KMS-11 (cell line): ENCODE measurements at regions not wholly inside any gene's neighbourhood (a gene's known extent, or its start where the extent isn't known, plus 50 kb on each side); places are given as distances from the start of the nearest gene placed in this dataset.

Experiments
- H2AFZ ChIP-seq: fragments of 200-600 bp; sonication (generic); 2 replicates; pipeline ENCODE4 v1.6.1; 2016; ENCODE audit warnings: antibody characterized with exemption, mixed run types, low read depth
- H3K27ac ChIP-seq: fragments of 200-600 bp; sonication (generic); 2 replicates; pipeline ENCODE4 v1.6.1; 2016; ENCODE audit warnings: mild to moderate bottlenecking, mixed run types
- H3K27me3 ChIP-seq: fragments of 200-600 bp; sonication (generic); 2 replicates; pipeline ENCODE4 v1.6.1; 2017; ENCODE audit warnings: mild to moderate bottlenecking, low read depth, mixed run types, moderate library complexity; ENCODE audit not compliant: insufficient read depth
- H3K36me3 ChIP-seq: fragments of 200-600 bp; sonication (generic); 2 replicates; pipeline ENCODE4 v1.6.1; 2017; ENCODE audit warnings: mild to moderate bottlenecking, mixed run types; ENCODE audit not compliant: insufficient read depth
- H3K4me1 ChIP-seq: fragments of 200-600 bp; sonication (generic); 2 replicates; pipeline ENCODE4 v1.6.1; 2016; ENCODE audit warnings: mild to moderate bottlenecking, low read depth, mixed run types; ENCODE audit not compliant: poor library complexity, severe bottlenecking
- H3K4me2 ChIP-seq: fragments of 200-600 bp; sonication (generic); 2 replicates; pipeline ENCODE4 v1.7.0; 2016; ENCODE audit warnings: mild to moderate bottlenecking, mixed run types
- H3K4me3 ChIP-seq: fragments of 200-600 bp; sonication (generic); IDR thresholded peaks from 2 replicates; pipeline ENCODE4 v1.6.1; 2017; ENCODE audit warnings: low read depth, low read length, mixed read lengths; ENCODE audit not compliant: insufficient read depth
- H3K79me2 ChIP-seq: fragments of 200-600 bp; sonication (generic); 2 replicates; pipeline ENCODE4 v1.6.1; 2016; ENCODE audit warnings: low read depth, mixed run types; ENCODE audit not compliant: insufficient read depth
- H3K9ac ChIP-seq: fragments of 200-600 bp; sonication (generic); 2 replicates; pipeline ENCODE4 v1.6.1; 2016; ENCODE audit warnings: mild to moderate bottlenecking, mixed run types
- H4K20me1 ChIP-seq: fragments of 200-600 bp; sonication (generic); 2 replicates; pipeline ENCODE4 v1.6.1; 2016; ENCODE audit warnings: mild to moderate bottlenecking, mixed run types; ENCODE audit not compliant: insufficient read depth
- CTCF ChIP-seq: fragments of 200-600 bp; sonication (generic); conservative IDR thresholded peaks from 2 replicates; pipeline ENCODE4 v1.6.1; 2017; ENCODE audit warnings: low read depth, mild to moderate bottlenecking, antibody characterized with exemption, low read length, moderate library complexity, mixed read lengths

GRCh38 chr11:119814766-119815165 lies 85.8 kb upstream of the NECTIN1 start:
- Histone ChIP-seq H3K36me3 (no peaks in the 10 kb centered on the region), H3K4me2 (no peak overlapping the region), H3K27ac (no peak overlapping the region), H3K9ac (no peak overlapping the region), H4K20me1 (no peaks in the 10 kb centered on the region), H3K4me1 (no peaks in the 10 kb centered on the region), H2AFZ (no peak overlapping the region), H3K27me3 (no peaks in the 10 kb centered on the region), H3K79me2 (no peaks in the 10 kb centered on the region), H3K4me3 (no peak overlapping the region)
- TF ChIP-seq CTCF: no peak

DNA sequence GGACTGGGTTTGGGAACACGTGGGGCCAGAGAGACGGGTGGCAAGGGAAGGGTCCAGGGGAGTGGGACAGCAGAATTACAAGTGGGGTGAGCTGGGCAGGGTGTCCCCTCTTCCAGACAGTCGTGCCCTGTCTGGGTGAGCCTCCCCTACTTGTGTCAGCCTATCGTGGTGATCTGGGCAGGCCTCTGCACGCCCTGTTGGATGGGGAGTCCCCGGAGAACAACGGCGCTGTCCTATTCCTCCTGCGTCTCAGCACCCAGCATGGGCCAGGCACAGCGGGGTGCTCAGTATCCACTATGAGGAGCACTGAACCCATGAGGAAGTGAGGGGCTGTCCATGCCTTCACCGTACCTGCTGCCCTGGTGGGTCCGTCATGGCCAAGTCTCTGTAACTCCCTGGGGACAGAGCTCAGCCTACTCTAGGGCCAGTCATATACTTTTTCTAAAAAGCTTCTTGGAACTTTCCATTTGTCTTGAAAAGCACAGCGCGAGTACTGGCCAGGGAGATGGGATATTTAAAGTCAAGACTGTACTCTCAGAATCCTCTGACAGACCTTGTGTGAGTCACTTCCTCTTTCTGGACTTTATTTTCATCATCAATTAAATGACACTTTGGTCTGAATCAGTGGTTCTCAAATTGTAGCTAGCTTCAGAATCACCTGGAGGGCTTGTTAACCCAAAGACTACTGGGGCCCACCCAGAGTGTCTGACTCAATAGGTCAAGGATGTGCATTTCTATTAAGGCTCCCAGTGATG lies 81.7 kb upstream of the NECTIN1 start:
- H3K9ac ChIP-seq: no peak overlapping the region
- H3K36me3 ChIP-seq: no peaks in the 10 kb centered on the region
- H4K20me1 ChIP-seq: no peaks in the 10 kb centered on the region
- H2AFZ ChIP-seq: no peak overlapping the region
- no peak overlapping the region for H3K4me2 ChIP-seq
- no peaks in the 10 kb centered on the region for H3K4me1 ChIP-seq
- no peaks in the 10 kb centered on the region for H3K79me2 ChIP-seq
- H3K27me3 ChIP-seq: no peaks in the 10 kb centered on the region
- TF ChIP-seq CTCF: no peak
- no peak overlapping the region for H3K27ac ChIP-seq
- H3K4me3 ChIP-seq: no peak overlapping the region

DNA sequence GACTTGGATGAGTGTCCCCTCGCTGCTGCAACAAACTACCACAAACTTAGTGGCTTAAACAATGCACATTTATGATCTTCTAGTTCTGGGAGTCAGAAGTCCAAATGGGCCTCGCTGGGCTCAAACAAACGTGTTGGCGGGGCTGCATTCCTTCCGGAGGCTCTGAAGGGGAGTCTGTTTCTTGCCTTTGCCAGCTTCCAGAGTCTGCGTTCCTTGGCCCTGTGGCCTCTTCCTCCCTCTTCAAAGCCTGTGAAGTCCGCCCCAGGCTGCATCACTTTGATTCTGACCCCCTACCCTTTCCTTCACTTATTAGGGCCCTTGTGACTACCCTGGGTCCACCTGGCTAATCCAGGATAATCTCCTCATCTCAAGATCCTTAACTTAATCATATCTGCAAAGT lies 80.3 kb upstream of the NECTIN1 start:
- no peak overlapping the region for H3K9ac ChIP-seq
- no peak overlapping the region for H3K4me2 ChIP-seq
- H3K36me3 ChIP-seq: no peaks in the 10 kb centered on the region
- H4K20me1 ChIP-seq: no peaks in the 10 kb centered on the region
- no peak for TF ChIP-seq CTCF
- H3K4me3 ChIP-seq: no peak overlapping the region
- no peak overlapping the region for H3K27ac ChIP-seq
- H3K27me3 ChIP-seq: no peaks in the 10 kb centered on the region; the same call in 1 of the 2 replicates
- H2AFZ ChIP-seq: no peak overlapping the region
- H3K79me2 ChIP-seq: no peaks in the 10 kb centered on the region
- no peaks in the 10 kb centered on the region for H3K4me1 ChIP-seq

GRCh38 chr11:119808407-119809185 lies 79.6 kb upstream of the NECTIN1 start:
- Histone ChIP-seq H3K4me3 (no peak overlapping the region), H3K79me2 (no peaks in the 10 kb centered on the region), H3K4me1 (no peaks in the 10 kb centered on the region), H3K27ac (no peak overlapping the region), H2AFZ (no peak overlapping the region), H3K9ac (no peak overlapping the region), H3K27me3 (no peaks in the 10 kb centered on the region; the same call in 1 of the 2 replicates), H3K4me2 (no peak overlapping the region), H4K20me1 (no peaks in the 10 kb centered on the region), H3K36me3 (no peaks in the 10 kb centered on the region)
- TF ChIP-seq CTCF: no peak
